Endodermal cell (in vitro differentiated cells): ENCODE measurements at regions not wholly inside any gene's neighbourhood (a gene's known extent, or its start where the extent isn't known, plus 50 kb on each side); places are given as distances from the start of the nearest gene placed in this dataset.

Experiments
- DNase-seq: peaks from one replicate; pipeline ENCODE4 v3.0.0-alpha.2; 2017
- H3K27ac ChIP-seq: 2 replicates; pipeline ENCODE4 v1.5.1; 2013; ENCODE audit warnings: mild to moderate bottlenecking, low read depth, low read length, moderate library complexity
- H3K27me3 ChIP-seq: 2 replicates; pipeline ENCODE4 v1.6.1; 2013; ENCODE audit warnings: mild to moderate bottlenecking, low read length, moderate library complexity; ENCODE audit not compliant: insufficient read depth, control insufficient read depth, poor library complexity, severe bottlenecking
- H3K36me3 ChIP-seq: 2 replicates; pipeline ENCODE4 v1.7.0; 2013; ENCODE audit warnings: mild to moderate bottlenecking, low read length, moderate library complexity; ENCODE audit not compliant: control insufficient read depth, insufficient read depth
- H3K4me1 ChIP-seq: one replicate; pipeline ENCODE4 v1.7.0; 2013; ENCODE audit warnings: low read length; ENCODE audit not compliant: control insufficient read depth, insufficient read depth
- H3K4me3 ChIP-seq: 2 replicates; pipeline ENCODE4 v1.5.1; 2013; ENCODE audit warnings: mild to moderate bottlenecking, low read length, moderate library complexity
- H3K9ac ChIP-seq: 2 replicates; pipeline ENCODE4 v1.6.1; 2013; ENCODE audit warnings: mild to moderate bottlenecking, low read length, moderate library complexity; ENCODE audit not compliant: poor library complexity, severe bottlenecking; ENCODE audit errors: extremely low read depth
- H3K9me3 ChIP-seq: 2 replicates; pipeline ENCODE4 v1.6.1; 2013; ENCODE audit warnings: mild to moderate bottlenecking, low read length, moderate library complexity; ENCODE audit not compliant: control insufficient read depth
- H3K27ac Mint-ChIP-seq: 2 replicates; pipeline ENCODE4 v1.8.0; 2020; ENCODE audit warnings: mixed read lengths
- H3K27me3 Mint-ChIP-seq: 2 replicates; pipeline ENCODE4 v1.8.0; 2021; ENCODE audit warnings: mild to moderate bottlenecking, mixed read lengths; ENCODE audit not compliant: insufficient read depth
- H3K36me3 Mint-ChIP-seq: 2 replicates; pipeline ENCODE4 v1.8.0; 2020; ENCODE audit warnings: low read depth, mixed read lengths
- H3K4me1 Mint-ChIP-seq: 2 replicates; pipeline ENCODE4 v1.8.0; 2020; ENCODE audit warnings: mixed read lengths
- H3K4me3 Mint-ChIP-seq: 2 replicates; pipeline ENCODE4 v1.8.0; 2020; ENCODE audit warnings: mild to moderate bottlenecking, moderate library complexity, mixed read lengths
- H3K9me3 Mint-ChIP-seq: 2 replicates; pipeline ENCODE4 v1.8.0; 2020; ENCODE audit warnings: mild to moderate bottlenecking, mixed read lengths
- WGBS, 2 experiments: methylation state at CpG; one replicate each; pipeline versions ENCODE4 v1.1.5 to v1.1.7; 2013; ENCODE audit warnings: missing lambda C conversion rate in 2 of 2, mixed read lengths in 1 of 2; ENCODE audit not compliant: insufficient coverage in 1 of 2, insufficient read length in 1 of 2; 5-methylcytosine and 5-hydroxymethylcytosine counted together
- TF ChIP-seq, protein P1 (sequence below): fragments of 200-600 bp; sonication (generic); conservative IDR thresholded peaks from 2 replicates; pipeline ENCODE4 v1.5.0; 2021; ENCODE audit warnings: antibody characterized with exemption, mild to moderate bottlenecking

- H3K4me3 Mint-ChIP-seq, result no peak overlapping the region
- no peaks in the 10 kb centered on the region for H3K9me3 ChIP-seq
- TF ChIP-seq, protein P1, sequence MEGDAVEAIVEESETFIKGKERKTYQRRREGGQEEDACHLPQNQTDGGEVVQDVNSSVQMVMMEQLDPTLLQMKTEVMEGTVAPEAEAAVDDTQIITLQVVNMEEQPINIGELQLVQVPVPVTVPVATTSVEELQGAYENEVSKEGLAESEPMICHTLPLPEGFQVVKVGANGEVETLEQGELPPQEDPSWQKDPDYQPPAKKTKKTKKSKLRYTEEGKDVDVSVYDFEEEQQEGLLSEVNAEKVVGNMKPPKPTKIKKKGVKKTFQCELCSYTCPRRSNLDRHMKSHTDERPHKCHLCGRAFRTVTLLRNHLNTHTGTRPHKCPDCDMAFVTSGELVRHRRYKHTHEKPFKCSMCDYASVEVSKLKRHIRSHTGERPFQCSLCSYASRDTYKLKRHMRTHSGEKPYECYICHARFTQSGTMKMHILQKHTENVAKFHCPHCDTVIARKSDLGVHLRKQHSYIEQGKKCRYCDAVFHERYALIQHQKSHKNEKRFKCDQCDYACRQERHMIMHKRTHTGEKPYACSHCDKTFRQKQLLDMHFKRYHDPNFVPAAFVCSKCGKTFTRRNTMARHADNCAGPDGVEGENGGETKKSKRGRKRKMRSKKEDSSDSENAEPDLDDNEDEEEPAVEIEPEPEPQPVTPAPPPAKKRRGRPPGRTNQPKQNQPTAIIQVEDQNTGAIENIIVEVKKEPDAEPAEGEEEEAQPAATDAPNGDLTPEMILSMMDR, result no peak
- no peaks in the 10 kb centered on the region for H3K4me1 ChIP-seq
- no peak for DNase-seq
- H3K4me1 Mint-ChIP-seq, result no peaks in the 10 kb centered on the region
- no peak overlapping the region for H3K9ac ChIP-seq
- no peaks in the 10 kb centered on the region for H3K27me3 ChIP-seq
- H3K27ac Mint-ChIP-seq, result no peak overlapping the region
- H3K4me3 ChIP-seq, result no peak overlapping the region
- H3K27me3 Mint-ChIP-seq, result no peaks in the 10 kb centered on the region
- no peaks in the 10 kb centered on the region for H3K36me3 Mint-ChIP-seq
- H3K9me3 Mint-ChIP-seq, result peaks cover 8% of the 10 kb centered on the region
- no peak overlapping the region for H3K27ac ChIP-seq
- H3K36me3 ChIP-seq, result no peaks in the 10 kb centered on the region
Measured at GRCh38 chr9:92196400-92196799, 81.2 kb upstream of the SPTLC1 start.

DNA sequence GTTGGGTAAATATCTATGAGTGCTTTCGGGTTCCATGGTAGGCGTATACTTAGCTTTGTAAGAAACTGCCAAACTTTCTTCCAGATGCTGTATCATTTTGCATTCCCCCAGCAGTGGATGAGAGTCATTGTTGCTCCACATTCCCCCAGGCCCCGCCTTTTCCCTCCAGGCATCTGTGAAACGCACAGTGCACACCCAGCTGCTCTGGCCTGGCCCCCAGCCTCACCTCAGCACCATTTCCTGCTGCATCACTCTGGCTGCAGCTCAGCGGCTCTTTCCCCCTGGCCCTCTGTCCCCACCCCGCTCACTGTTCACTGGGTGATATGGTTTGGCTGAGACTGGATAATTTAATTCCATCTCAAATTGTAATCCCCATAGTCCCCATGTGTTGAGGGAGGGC lies 76.6 kb upstream of the SPTLC1 start:
- Mint-ChIP-seq H3K36me3 (no peaks in the 10 kb centered on the region), H3K9me3 (no peaks in the 10 kb centered on the region), H3K27ac (peak overlapping the region; percentile 39)

GRCh38 chr9:92190536-92190790 lies 75.2 kb upstream of the SPTLC1 start:
- DNase-seq, result no peak
- Mint-ChIP-seq H3K4me1 (peaks cover 9% of the 10 kb centered on the region), H3K27me3 (no peaks in the 10 kb centered on the region), H3K27ac (no peak overlapping the region), H3K36me3 (no peaks in the 10 kb centered on the region), H3K4me3 (no peak overlapping the region), H3K9me3 (no peaks in the 10 kb centered on the region)
- no peaks in the 10 kb centered on the region for H3K27me3 ChIP-seq
- TF ChIP-seq, protein P1, result no peak
- H3K36me3 ChIP-seq, result no peaks in the 10 kb centered on the region
- H3K4me3 ChIP-seq, result no peak overlapping the region
- H3K27ac ChIP-seq, result no peak overlapping the region
- WGBS, 2 experiments, result 87 to 92% methylated on average over 2 of the region's 2 CpGs
- H3K9ac ChIP-seq, result no peak overlapping the region
- H3K9me3 ChIP-seq, result no peaks in the 10 kb centered on the region
- H3K4me1 ChIP-seq, result no peaks in the 10 kb centered on the region

More for the DNA sequence above, 76.6 kb upstream of the SPTLC1 start:
- Histone ChIP-seq H3K36me3 (no peaks in the 10 kb centered on the region), H3K4me1 (no peaks in the 10 kb centered on the region), H3K4me3 (no peak overlapping the region), H3K9me3 (no peaks in the 10 kb centered on the region), H3K27me3 (no peaks in the 10 kb centered on the region), H3K9ac (no peak overlapping the region), H3K27ac (no peak overlapping the region)
- H3K4me3 Mint-ChIP-seq, result no peak overlapping the region
- TF ChIP-seq, protein P1, result no peak
- H3K4me1 Mint-ChIP-seq, result peaks cover 9% of the 10 kb centered on the region
- 92 to 97% methylated on average over 3 to 6 of the region's 6 CpGs for WGBS, 2 experiments
- no peaks in the 10 kb centered on the region for H3K27me3 Mint-ChIP-seq
- no peak for DNase-seq
